ENCODE measurements at regions not wholly inside any gene's neighbourhood (a gene's known extent, or its start where the extent isn't known, plus 50 kb on each side); places are given as distances from the start of the nearest gene placed in this dataset.

DNA sequence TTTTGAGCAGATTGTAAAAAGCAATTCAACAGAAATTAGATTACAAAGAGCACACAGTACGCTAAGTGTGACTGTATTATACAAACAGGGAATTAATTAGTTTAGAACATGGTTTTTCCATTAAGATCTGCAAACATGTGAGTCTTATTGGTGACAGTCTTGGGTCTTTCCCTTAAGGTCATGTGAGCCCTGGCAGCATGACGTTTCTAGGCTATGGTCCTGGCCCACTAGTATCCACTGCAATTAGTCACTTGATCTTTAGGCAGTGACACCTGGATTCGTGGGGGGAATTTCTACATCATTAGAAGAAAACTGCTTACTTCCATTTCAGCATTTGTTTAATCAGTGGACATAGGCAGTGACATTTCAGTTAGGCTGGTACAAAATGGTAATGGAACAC, 360.2 kb upstream of the NR2F2 start:
- TF ChIP-seq, protein P1, sequence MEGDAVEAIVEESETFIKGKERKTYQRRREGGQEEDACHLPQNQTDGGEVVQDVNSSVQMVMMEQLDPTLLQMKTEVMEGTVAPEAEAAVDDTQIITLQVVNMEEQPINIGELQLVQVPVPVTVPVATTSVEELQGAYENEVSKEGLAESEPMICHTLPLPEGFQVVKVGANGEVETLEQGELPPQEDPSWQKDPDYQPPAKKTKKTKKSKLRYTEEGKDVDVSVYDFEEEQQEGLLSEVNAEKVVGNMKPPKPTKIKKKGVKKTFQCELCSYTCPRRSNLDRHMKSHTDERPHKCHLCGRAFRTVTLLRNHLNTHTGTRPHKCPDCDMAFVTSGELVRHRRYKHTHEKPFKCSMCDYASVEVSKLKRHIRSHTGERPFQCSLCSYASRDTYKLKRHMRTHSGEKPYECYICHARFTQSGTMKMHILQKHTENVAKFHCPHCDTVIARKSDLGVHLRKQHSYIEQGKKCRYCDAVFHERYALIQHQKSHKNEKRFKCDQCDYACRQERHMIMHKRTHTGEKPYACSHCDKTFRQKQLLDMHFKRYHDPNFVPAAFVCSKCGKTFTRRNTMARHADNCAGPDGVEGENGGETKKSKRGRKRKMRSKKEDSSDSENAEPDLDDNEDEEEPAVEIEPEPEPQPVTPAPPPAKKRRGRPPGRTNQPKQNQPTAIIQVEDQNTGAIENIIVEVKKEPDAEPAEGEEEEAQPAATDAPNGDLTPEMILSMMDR (IDR thresholded peaks at IDR 0.05): no peak
- TF ChIP-seq POLR2A (IDR thresholded peaks at IDR 0.05): no peak
- TF ChIP-seq POLR2AphosphoS5 (IDR thresholded peaks at IDR 0.05): no peak
- TF ChIP-seq EP300 (IDR thresholded peaks at IDR 0.05): no peak
